ENCODE measurements at regions not wholly inside any gene's neighbourhood (a gene's known extent, or its start where the extent isn't known, plus 50 kb on each side); places are given as distances from the start of the nearest gene placed in this dataset.

- DNase-seq, result no peak
These were observed 61.5 kb upstream of the LHX1 start for GRCh38 chr17:36875698-36876293.

DNA sequence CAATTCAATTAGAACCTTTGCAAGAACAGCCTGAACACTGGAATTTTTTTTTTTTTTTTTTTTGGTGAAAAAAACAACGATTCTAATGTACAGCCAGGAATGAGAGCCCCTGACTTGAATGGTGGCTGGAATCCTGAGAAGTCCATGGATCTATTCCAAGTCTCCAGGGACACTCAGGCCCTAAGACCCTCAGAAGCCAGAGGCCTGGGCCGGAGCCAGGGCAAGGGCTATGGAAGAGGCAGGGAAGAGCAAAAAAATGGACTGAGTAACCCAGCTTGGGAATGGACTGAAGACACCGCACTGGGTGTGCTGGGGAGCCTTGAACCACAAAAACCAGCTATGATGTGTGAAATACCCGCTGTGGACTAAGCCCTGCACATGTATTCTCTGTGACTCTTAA, 60.3 kb upstream of the LHX1 start:
- DNase-seq, result no peak

DNA sequence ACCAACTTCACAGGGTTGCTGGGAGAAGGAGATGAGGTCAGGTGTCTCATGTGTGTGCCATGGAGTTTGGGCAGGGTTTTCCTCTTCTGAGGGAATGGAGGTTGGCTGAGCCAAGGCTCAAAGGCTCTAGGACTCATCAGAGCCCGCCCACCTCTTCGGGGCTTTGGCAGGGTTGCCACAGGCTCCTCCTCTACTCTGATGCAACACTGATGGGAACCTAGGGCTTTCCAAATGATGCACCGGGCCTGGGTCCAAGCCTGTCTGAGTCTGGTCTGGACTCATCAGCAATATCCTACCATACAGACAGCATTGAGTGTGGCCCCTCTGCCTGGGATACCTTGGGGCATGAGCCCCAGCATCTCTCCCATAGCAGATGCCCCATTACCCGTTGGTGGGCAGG, 59.5 kb upstream of the LHX1 start:
- DNase-seq, result no peak

GRCh38 chr17:36878216-36878615, 59.1 kb upstream of the LHX1 start:
- DNase-seq, result no peak

DNA sequence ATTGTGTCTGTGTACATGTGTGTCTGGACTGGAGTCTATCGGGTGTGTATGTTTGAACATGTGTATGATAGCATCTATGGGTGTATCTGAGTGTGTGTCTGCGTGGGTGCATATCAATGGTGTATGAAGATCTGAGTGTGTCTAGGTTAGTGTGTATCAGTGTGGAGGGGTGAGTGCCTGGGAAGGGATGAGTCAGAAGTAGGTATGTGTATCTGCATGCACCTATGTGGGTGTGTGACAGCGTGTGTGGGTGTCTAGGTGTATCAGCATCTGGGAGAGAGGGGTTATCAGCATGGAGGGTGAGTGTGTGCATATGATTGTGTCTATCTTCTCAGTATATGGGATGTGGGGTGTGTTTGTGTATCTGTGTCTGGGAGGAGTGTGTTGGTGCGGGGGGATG, 58.2 kb upstream of the LHX1 start:
- no peak for DNase-seq

DNA sequence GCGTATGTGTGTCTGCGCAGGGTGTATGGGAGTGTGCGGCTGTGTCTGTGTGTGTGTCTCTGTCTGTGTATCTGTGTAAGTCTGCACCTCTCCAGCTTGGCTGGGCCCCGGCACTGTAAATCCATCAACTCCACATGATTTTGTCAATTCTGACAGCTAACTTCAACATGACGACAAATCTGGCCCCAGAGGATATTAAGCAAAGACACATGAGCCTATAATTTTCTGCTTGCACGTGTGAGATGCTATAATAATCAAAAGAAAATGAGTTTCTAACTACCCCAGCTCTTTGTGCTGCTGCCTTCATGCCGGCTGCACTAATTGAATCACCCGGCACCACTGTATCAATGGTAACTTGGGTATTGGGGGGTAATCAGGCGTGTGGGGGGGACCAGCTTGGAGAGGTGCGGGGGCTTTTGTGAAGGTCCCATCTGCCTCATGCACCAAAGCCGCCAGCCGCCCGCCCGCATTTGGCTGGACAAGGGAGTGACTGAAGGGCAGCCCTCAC, 57.6 kb upstream of the LHX1 start:
- DNase-seq, result no peak

GRCh38 chr17:36880268-36880905, 56.9 kb upstream of the LHX1 start:
- DNase-seq, result no peak

GRCh38 chr17:36881323-36881722, 56.0 kb upstream of the LHX1 start:
- no peak for DNase-seq

GRCh38 chr17:36884495-36885152, 52.7 kb upstream of the LHX1 start:
- no peak for DNase-seq

- DNase-seq, result no peak
These were observed 52.0 kb upstream of the LHX1 start for GRCh38 chr17:36885153-36885735.

GRCh38 chr17:36885771-36886377, 51.4 kb upstream of the LHX1 start:
- no peak for DNase-seq
